Fibroblast of lung (primary cell): ENCODE measurements at regions not wholly inside any gene's neighbourhood (a gene's known extent, or its start where the extent isn't known, plus 50 kb on each side); places are given as distances from the start of the nearest gene placed in this dataset.

ENCODE experiments used
- EZH2 ChIP-seq: IDR thresholded peaks from 2 replicates; pipeline ENCODE4 v1.5.1; 2012; ENCODE audit warnings: low read length, control low read depth, mild to moderate bottlenecking; ENCODE audit errors: missing control alignments
- TF ChIP-seq, protein P1 (sequence below), 2 donors: IDR thresholded peaks in 1 of 2; conservative IDR thresholded peaks in 1 of 2; 1 replicate in 1 of 2; 2 replicates in 1 of 2; pipeline ENCODE4 v1.5.1; 2011 to 2012; ENCODE audit warnings: low read length in 2 of 2, control low read depth in 1 of 2, inconsistent platforms in 1 of 2, low read depth in 1 of 2, mild to moderate bottlenecking in 1 of 2

- TF ChIP-seq, protein P1, sequence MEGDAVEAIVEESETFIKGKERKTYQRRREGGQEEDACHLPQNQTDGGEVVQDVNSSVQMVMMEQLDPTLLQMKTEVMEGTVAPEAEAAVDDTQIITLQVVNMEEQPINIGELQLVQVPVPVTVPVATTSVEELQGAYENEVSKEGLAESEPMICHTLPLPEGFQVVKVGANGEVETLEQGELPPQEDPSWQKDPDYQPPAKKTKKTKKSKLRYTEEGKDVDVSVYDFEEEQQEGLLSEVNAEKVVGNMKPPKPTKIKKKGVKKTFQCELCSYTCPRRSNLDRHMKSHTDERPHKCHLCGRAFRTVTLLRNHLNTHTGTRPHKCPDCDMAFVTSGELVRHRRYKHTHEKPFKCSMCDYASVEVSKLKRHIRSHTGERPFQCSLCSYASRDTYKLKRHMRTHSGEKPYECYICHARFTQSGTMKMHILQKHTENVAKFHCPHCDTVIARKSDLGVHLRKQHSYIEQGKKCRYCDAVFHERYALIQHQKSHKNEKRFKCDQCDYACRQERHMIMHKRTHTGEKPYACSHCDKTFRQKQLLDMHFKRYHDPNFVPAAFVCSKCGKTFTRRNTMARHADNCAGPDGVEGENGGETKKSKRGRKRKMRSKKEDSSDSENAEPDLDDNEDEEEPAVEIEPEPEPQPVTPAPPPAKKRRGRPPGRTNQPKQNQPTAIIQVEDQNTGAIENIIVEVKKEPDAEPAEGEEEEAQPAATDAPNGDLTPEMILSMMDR (conservative IDR thresholded peaks at IDR 0.05 in 1 of 2, IDR thresholded peaks at IDR 0.05 in 1 of 2; ENCODE audit: low read depth in 1 of 2, low read length in 2 of 2), result no peak
- TF ChIP-seq EZH2, result no peak
Measured at GRCh38 chr6:96458771-96459170, 62.8 kb upstream of the UFL1 start.
